HEK293T (cell line): ENCODE measurements at regions not wholly inside any gene's neighbourhood (a gene's known extent, or its start where the extent isn't known, plus 50 kb on each side); places are given as distances from the start of the nearest gene placed in this dataset.

Experiments
- ARNT ChIP-seq: fragments of 450-650 bp; IDR thresholded peaks from 2 replicates; pipeline ENCODE4 v1.6.1; 2017; ENCODE audit warnings: mild to moderate bottlenecking
- PKNOX1 ChIP-seq: fragments of 450-650 bp; IDR thresholded peaks from 2 replicates; pipeline ENCODE4 v1.6.1; 2016
- ZNF384 ChIP-seq: fragments of 450-650 bp; IDR thresholded peaks from 2 replicates; pipeline ENCODE4 v1.6.1; 2016

DNA sequence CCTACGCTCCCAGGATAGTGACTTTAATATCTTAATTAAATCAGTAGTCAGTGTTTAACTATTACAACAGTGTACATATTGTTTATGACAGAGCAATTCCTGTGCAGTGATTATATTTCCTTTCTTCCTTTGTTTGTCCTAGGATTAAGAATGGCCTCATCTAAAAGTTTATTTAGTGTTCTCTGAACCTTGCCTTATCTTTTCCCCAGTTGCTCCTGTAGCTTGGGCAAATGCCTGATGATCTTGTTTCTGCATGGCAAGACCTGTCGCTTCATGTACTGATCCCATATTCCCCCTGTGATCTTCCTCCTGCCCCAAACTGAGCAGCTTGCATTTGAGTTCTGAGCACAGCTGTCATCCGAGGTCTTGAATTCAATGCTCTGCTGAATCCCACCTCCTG is 69.1 kb upstream of the STUM start:
- no peak for TF ChIP-seq ARNT
- no peak; the same call in 1 of the 2 replicates for TF ChIP-seq PKNOX1
- no peak for TF ChIP-seq ZNF384
